ENCODE measurements at regions not wholly inside any gene's neighbourhood (a gene's known extent, or its start where the extent isn't known, plus 50 kb on each side); places are given as distances from the start of the nearest gene placed in this dataset.

DNA sequence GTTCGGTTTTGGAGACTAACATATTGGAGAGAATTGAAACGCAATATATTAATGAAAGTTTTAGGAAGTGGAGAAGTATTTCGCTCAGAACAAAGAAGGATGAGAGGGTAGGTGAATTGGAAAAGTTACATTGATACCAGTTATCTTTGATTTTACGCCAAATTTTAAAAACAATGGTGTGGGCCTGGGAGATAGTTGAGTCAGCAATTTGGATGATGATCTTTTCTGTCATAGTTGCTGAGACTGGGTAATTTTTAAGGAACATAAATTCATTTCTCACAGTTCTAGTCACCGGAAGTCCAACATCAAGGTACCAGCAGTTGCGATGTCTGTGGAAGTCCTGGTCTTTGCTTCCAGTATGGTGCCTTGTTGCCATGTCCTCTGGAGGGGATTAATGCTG lies 644.8 kb upstream of the LCORL start:
- Histone ChIP-seq H3K27me3 (ENCODE audit: insufficient read depth, poor library complexity, severe bottlenecking) (no peaks in the 10 kb centered on the region), H3K4me3 (replicated peaks; ENCODE audit: insufficient read depth, low read length) (no peak overlapping the region), H3K27ac (replicated peaks) (no peak overlapping the region)
- no peak for DNase-seq (ENCODE audit: low read depth in 1 of 2, low spot score in 1 of 2)
- TF ChIP-seq, protein P1, sequence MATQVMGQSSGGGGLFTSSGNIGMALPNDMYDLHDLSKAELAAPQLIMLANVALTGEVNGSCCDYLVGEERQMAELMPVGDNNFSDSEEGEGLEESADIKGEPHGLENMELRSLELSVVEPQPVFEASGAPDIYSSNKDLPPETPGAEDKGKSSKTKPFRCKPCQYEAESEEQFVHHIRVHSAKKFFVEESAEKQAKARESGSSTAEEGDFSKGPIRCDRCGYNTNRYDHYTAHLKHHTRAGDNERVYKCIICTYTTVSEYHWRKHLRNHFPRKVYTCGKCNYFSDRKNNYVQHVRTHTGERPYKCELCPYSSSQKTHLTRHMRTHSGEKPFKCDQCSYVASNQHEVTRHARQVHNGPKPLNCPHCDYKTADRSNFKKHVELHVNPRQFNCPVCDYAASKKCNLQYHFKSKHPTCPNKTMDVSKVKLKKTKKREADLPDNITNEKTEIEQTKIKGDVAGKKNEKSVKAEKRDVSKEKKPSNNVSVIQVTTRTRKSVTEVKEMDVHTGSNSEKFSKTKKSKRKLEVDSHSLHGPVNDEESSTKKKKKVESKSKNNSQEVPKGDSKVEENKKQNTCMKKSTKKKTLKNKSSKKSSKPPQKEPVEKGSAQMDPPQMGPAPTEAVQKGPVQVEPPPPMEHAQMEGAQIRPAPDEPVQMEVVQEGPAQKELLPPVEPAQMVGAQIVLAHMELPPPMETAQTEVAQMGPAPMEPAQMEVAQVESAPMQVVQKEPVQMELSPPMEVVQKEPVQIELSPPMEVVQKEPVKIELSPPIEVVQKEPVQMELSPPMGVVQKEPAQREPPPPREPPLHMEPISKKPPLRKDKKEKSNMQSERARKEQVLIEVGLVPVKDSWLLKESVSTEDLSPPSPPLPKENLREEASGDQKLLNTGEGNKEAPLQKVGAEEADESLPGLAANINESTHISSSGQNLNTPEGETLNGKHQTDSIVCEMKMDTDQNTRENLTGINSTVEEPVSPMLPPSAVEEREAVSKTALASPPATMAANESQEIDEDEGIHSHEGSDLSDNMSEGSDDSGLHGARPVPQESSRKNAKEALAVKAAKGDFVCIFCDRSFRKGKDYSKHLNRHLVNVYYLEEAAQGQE (IDR thresholded peaks at IDR 0.05; ENCODE audit: insufficient replicate concordance, low read depth): no peak
- no peak for TF ChIP-seq GABPA (IDR thresholded peaks at IDR 0.05; ENCODE audit: low read depth)
- TF ChIP-seq POLR2AphosphoS5 (IDR thresholded peaks at IDR 0.05; ENCODE audit: low read depth): no peak
- TF ChIP-seq SPI1 (IDR thresholded peaks at IDR 0.05; ENCODE audit: borderline replicate concordance, low read depth): no peak
- TF ChIP-seq, protein P2, sequence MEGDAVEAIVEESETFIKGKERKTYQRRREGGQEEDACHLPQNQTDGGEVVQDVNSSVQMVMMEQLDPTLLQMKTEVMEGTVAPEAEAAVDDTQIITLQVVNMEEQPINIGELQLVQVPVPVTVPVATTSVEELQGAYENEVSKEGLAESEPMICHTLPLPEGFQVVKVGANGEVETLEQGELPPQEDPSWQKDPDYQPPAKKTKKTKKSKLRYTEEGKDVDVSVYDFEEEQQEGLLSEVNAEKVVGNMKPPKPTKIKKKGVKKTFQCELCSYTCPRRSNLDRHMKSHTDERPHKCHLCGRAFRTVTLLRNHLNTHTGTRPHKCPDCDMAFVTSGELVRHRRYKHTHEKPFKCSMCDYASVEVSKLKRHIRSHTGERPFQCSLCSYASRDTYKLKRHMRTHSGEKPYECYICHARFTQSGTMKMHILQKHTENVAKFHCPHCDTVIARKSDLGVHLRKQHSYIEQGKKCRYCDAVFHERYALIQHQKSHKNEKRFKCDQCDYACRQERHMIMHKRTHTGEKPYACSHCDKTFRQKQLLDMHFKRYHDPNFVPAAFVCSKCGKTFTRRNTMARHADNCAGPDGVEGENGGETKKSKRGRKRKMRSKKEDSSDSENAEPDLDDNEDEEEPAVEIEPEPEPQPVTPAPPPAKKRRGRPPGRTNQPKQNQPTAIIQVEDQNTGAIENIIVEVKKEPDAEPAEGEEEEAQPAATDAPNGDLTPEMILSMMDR (IDR thresholded peaks at IDR 0.05; ENCODE audit: insufficient read depth, low read length): no peak

DNA sequence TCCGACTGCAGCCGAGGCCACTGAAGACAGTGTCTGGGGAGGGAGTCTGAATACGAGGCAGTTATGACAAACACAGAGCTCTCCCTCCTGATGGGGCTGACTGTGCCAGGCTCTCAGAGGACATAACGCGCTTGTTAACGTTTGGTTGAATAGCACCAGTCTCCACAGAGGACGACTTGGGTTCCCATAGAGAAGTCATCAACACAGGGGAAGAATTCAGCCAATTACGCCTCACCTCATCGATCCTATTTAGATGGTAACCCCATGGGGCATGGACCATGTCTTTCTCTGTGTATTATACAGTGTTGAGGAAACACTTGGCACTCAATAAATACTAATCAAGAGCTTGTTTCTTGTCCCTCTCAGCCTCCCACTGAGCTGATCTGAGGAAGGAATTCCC lies 642.6 kb upstream of the LCORL start:
- Histone ChIP-seq H3K27me3 (ENCODE audit: insufficient read depth, poor library complexity, severe bottlenecking) (no peaks in the 10 kb centered on the region), H3K27ac (replicated peaks) (no peak overlapping the region)
- TF ChIP-seq SPI1 (IDR thresholded peaks at IDR 0.05; ENCODE audit: borderline replicate concordance, low read depth) (no peak), POLR2AphosphoS5 (IDR thresholded peaks at IDR 0.05; ENCODE audit: low read depth) (no peak), GABPA (IDR thresholded peaks at IDR 0.05; ENCODE audit: low read depth) (no peak)
- TF ChIP-seq, protein P1 (IDR thresholded peaks at IDR 0.05; ENCODE audit: insufficient replicate concordance, low read depth): no peak
- TF ChIP-seq, protein P2 (IDR thresholded peaks at IDR 0.05; ENCODE audit: insufficient read depth, low read length): no peak

DNA sequence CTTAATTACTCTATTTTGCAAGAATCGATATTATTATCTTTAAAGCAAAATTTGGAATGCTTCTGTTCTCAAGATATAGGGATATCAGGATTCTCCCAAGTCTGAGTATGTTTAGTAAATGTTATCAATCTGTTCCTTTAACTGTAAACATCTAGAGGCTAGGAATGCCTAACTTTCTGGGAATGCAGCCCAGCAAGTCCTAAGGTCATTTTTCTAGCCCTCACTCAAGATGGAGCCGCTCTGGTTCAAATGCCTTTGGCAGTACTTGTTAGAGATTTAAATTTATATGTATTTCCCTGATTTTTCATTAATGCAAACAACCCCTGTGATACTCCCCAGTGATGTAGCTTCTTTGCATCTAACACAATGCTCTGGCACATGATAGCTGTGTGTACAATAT lies 623.8 kb upstream of the LCORL start:
- H3K27me3 ChIP-seq (ENCODE audit: insufficient read depth, poor library complexity, severe bottlenecking): no peaks in the 10 kb centered on the region
- H3K4me3 ChIP-seq (replicated peaks; ENCODE audit: insufficient read depth, low read length): no peak overlapping the region
- no peak for DNase-seq (ENCODE audit: low read depth in 1 of 2, low spot score in 1 of 2)
- TF ChIP-seq, protein P1 (IDR thresholded peaks at IDR 0.05; ENCODE audit: insufficient replicate concordance, low read depth): no peak
- TF ChIP-seq GABPA (IDR thresholded peaks at IDR 0.05; ENCODE audit: low read depth) (no peak), POLR2AphosphoS5 (IDR thresholded peaks at IDR 0.05; ENCODE audit: low read depth) (no peak), SPI1 (IDR thresholded peaks at IDR 0.05; ENCODE audit: borderline replicate concordance, low read depth) (no peak)
- TF ChIP-seq, protein P2 (IDR thresholded peaks at IDR 0.05; ENCODE audit: insufficient read depth, low read length): no peak
- H3K27ac ChIP-seq (replicated peaks): no peak overlapping the region

More for the DNA sequence above, 642.6 kb upstream of the LCORL start:
- no peak overlapping the region for H3K4me3 ChIP-seq (replicated peaks; ENCODE audit: insufficient read depth, low read length)
- DNase-seq (ENCODE audit: low read depth in 1 of 2, low spot score in 1 of 2): no peak

All from HL-60 (cell line).